NOMO-1 (cell line): ENCODE measurements at regions not wholly inside any gene's neighbourhood (a gene's known extent, or its start where the extent isn't known, plus 50 kb on each side); places are given as distances from the start of the nearest gene placed in this dataset.
"Not testable (repeated sequence)": the region's sequence is repeated elsewhere in the genome, so short reads cannot be mapped to it uniquely, and the experiment has no call there.

Source experiments
- DNase-seq, 2 experiments: peaks; one replicate each; lab custom pipeline; 2025; ENCODE audit not compliant: unreplicated experiment in 2 of 2; lab: John Stamatoyannopoulos, UW

DNA sequence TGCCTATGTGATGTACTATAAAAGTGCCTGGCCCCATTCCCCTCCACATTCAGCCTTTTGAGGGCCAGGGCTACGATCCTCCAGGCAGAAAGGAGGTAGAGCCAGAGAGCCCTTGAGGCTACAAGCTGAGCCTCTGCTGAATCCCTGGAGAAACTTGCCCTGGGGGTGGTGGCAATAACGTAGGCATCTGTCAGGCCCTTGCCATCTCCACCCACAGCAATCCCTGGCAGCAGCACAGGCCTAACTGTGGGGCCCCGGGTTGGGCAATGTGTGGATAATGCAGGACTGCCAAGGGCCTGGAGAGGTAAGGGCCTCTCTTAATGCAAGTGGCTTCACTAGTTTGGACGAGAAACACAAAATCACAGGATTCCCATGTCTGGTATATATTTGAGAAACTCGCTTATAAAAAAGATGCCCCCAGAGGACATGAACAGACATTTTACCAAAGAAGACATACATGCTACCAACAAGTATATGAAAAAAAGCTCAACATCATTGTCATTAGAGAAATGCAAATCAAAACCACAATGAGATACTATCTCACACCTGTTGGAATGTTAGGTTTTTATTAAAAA, 99.0 kb downstream of the QRSL1 start:
- DNase-seq = no peak

- no peak for DNase-seq
Observed at GRCh38 chr6:106727480-106728149, 98.2 kb downstream of the QRSL1 start.

DNA sequence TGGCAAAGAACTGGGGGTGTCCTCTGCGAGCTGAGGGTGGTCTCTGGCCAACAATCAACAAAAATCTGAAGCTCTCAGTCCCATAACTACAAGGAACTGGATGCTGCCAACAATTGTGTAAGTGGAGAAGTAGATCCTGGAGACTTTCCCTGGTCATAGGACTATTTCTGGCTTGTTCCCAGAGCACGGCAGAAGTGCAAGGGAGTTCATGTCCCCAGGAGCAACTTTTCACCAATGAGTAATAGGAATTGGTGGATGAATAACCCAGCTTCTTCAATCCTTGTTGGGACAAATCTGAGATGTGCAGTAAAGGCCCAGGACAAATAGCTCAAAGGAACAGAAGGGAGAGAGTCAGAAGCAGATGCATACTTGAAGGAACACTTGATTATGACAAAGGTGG, 95.5 kb downstream of the QRSL1 start:
- no peak for DNase-seq

DNA sequence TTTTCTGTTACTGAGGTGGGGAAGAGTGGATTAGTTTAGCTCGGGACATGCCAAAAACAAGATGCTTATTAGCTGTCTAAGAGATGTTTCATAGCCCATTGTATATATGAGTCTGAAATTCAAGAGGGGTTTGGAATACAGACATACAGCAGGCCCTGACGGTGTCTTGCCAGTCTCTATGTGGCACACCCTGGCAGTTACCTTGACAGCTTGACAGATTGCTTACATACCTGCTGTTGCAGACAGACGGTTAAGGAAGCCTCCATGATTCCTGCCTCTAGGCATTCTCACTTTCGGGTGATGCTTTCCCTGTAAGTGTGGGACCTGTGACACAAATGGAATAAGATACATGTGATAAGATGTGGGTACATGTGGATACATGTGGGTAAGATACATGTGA, 95.0 kb downstream of the QRSL1 start:
- no peak for DNase-seq

GRCh38 chr6:106723419-106723818, 94.0 kb downstream of the QRSL1 start:
- not testable (repeated sequence) for DNase-seq

DNA sequence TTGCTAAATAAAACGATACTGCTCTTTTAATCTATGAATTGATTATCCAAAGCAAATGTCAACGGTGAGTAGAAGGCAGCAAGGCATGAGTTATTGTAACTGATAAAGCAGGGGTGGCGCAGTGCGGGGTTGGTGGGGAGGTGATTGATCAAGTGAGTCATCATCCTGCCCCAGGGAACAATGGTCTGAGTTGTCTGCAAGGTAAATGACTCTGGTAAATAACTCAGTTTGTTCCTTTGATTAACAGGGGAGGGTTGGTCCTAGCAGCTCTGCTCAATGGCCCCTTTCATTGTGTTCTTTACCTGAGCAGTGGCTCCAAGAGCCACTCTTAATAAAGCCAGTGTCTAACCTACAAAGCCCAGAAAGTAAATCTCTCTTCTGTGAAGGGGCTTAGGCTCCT, 91.8 kb downstream of the QRSL1 start:
- not testable (repeated sequence) for DNase-seq
